HEK293 (cell line): ENCODE measurements at regions not wholly inside any gene's neighbourhood (a gene's known extent, or its start where the extent isn't known, plus 50 kb on each side); places are given as distances from the start of the nearest gene placed in this dataset.

ENCODE experiments used
- CTCF ChIA-PET: fragments of 350-600 bp; formaldehyde crosslinking; extraction: SDS; loops from one replicate; lab custom pipeline; 2021; ENCODE audit warnings: antibody characterized with exemption; lab: Yijun Ruan, JAX
- POLR2A ChIA-PET: fragments of 300-600 bp; formaldehyde crosslinking; extraction: SDS; loops from one replicate; lab custom pipeline; 2020; ENCODE audit warnings: antibody characterized with exemption, inconsistent platforms; lab: Yijun Ruan, JAX
- H3K27ac ChIP-seq: fragments of 200-500 bp; sonication (Bioruptor generic); 2 replicates; pipeline ENCODE4 v1.5.1; 2014; ENCODE audit warnings: low read depth, low read length, control low read depth, inconsistent platforms; ENCODE audit errors: extremely low read depth
- H3K36me3 ChIP-seq, 2 experiments: fragments of 200-500 bp in 1 of 2; sonication (Bioruptor generic) in 1 of 2; 1 replicate in 1 of 2; 2 replicates in 1 of 2; pipeline ENCODE4 v1.5.1; 2014 to 2017; ENCODE audit warnings: inconsistent platforms in 2 of 2, low read length in 2 of 2; ENCODE audit not compliant: control insufficient read depth in 2 of 2, insufficient read depth in 1 of 2
- H3K4me1 ChIP-seq: fragments of 200-500 bp; sonication (Bioruptor generic); 2 replicates; pipeline ENCODE4 v1.5.1; 2014; ENCODE audit warnings: mild to moderate bottlenecking, low read length, inconsistent platforms; ENCODE audit not compliant: control insufficient read depth, insufficient read depth
- H3K4me3 ChIP-seq: 2 replicates; pipeline ENCODE4 v1.5.1; 2011; ENCODE audit warnings: low read depth, mild to moderate bottlenecking, control low read depth, low read length, moderate library complexity
- H3K9me3 ChIP-seq: fragments of 200-500 bp; sonication (Bioruptor generic); 2 replicates; pipeline ENCODE4 v1.5.1; 2014; ENCODE audit warnings: low read depth, low read length, inconsistent platforms; ENCODE audit not compliant: control insufficient read depth, insufficient read depth
- HIC1 ChIP-seq: fragments of 450-650 bp; formaldehyde crosslinking; IDR thresholded peaks from 2 replicates; pipeline ENCODE4 v1.5.1; 2016; ENCODE audit warnings: missing biosample characterization, missing genetic modification characterization
- INSM2 ChIP-seq: fragments of 450-650 bp; formaldehyde crosslinking; IDR thresholded peaks from 2 replicates; pipeline ENCODE4 v1.5.1; 2016; ENCODE audit warnings: missing biosample characterization, missing genetic modification characterization
- OSR2 ChIP-seq: fragments of 450-650 bp; formaldehyde crosslinking; IDR thresholded peaks from 2 replicates; pipeline ENCODE4 v1.5.1; 2016; ENCODE audit warnings: missing biosample characterization, missing genetic modification characterization
- PRDM2 ChIP-seq: fragments of 450-650 bp; formaldehyde crosslinking; IDR thresholded peaks from 2 replicates; pipeline ENCODE4 v1.5.1; 2016; ENCODE audit warnings: missing biosample characterization, missing genetic modification characterization, borderline replicate concordance
- TRIM28 ChIP-seq: IDR thresholded peaks from 2 replicates; pipeline ENCODE4 v1.6.1; 2011; ENCODE audit warnings: low read length, control low read depth, borderline replicate concordance
- ZFP37 ChIP-seq: fragments of 450-650 bp; formaldehyde crosslinking; IDR thresholded peaks from 2 replicates; pipeline ENCODE4 v1.5.1; 2016; ENCODE audit warnings: missing biosample characterization, missing genetic modification characterization
- ZFP69B ChIP-seq: fragments of 450-650 bp; formaldehyde crosslinking; IDR thresholded peaks from 2 replicates; pipeline ENCODE4 v1.5.1; 2016; ENCODE audit warnings: missing biosample characterization, missing genetic modification characterization
- ZNF114 ChIP-seq: fragments of 450-650 bp; formaldehyde crosslinking; IDR thresholded peaks from 2 replicates; pipeline ENCODE4 v1.5.0; 2017; ENCODE audit warnings: missing biosample characterization, missing genetic modification characterization
- ZNF223 ChIP-seq: fragments of 450-650 bp; formaldehyde crosslinking; IDR thresholded peaks from 2 replicates; pipeline ENCODE4 v1.5.1; 2016; ENCODE audit warnings: missing biosample characterization, missing genetic modification characterization
- ZNF274 ChIP-seq, 2 experiments: fragments of 200-500 bp in 1 of 2; fragments of 450-650 bp in 1 of 2; sonication (Bioruptor generic) in 1 of 2; formaldehyde crosslinking in 1 of 2; IDR thresholded peaks; 2 replicates each; pipeline versions ENCODE4 v1.5.1 to v1.6.1; 2014 to 2016; ENCODE audit warnings: borderline replicate concordance in 1 of 2, inconsistent platforms in 1 of 2, low read length in 1 of 2, missing biosample characterization in 1 of 2, missing genetic modification characterization in 1 of 2
- ZNF335 ChIP-seq: fragments of 450-650 bp; formaldehyde crosslinking; conservative IDR thresholded peaks from 2 replicates; pipeline ENCODE4 v1.5.1; 2016; ENCODE audit warnings: missing biosample characterization, missing genetic modification characterization
- ZNF404 ChIP-seq: fragments of 450-650 bp; formaldehyde crosslinking; IDR thresholded peaks from 2 replicates; pipeline ENCODE4 v1.5.1; 2017; ENCODE audit warnings: missing biosample characterization, missing genetic modification characterization
- ZNF518A ChIP-seq: fragments of 450-650 bp; formaldehyde crosslinking; conservative IDR thresholded peaks from 2 replicates; pipeline ENCODE4 v1.5.1; 2016; ENCODE audit warnings: low read depth, missing biosample characterization, missing genetic modification characterization
- ZNF530 ChIP-seq: fragments of 450-650 bp; formaldehyde crosslinking; IDR thresholded peaks from 2 replicates; pipeline ENCODE4 v1.5.1; 2016; ENCODE audit warnings: low read depth, missing biosample characterization, missing genetic modification characterization
- ZNF626 ChIP-seq: fragments of 450-650 bp; sonication (Bioruptor Pico); formaldehyde crosslinking; IDR thresholded peaks from 2 replicates; pipeline ENCODE4 v1.5.1; 2018; ENCODE audit warnings: missing biosample characterization, missing genetic modification characterization, inconsistent platforms
- ZNF629 ChIP-seq: fragments of 450-650 bp; formaldehyde crosslinking; IDR thresholded peaks from 2 replicates; pipeline ENCODE4 v1.5.1; 2017; ENCODE audit warnings: missing biosample characterization, missing genetic modification characterization
- ZNF654 ChIP-seq: fragments of 450-650 bp; formaldehyde crosslinking; IDR thresholded peaks from 2 replicates; pipeline ENCODE4 v1.5.1; 2016; ENCODE audit warnings: low read depth, missing biosample characterization, missing genetic modification characterization
- ZNF658 ChIP-seq: fragments of 450-650 bp; formaldehyde crosslinking; IDR thresholded peaks from 2 replicates; pipeline ENCODE4; 2016; ENCODE audit warnings: missing biosample characterization, missing genetic modification characterization
- ZSCAN23 ChIP-seq: fragments of 450-650 bp; formaldehyde crosslinking; IDR thresholded peaks from 2 replicates; pipeline ENCODE4 v1.5.1; 2016; ENCODE audit warnings: missing biosample characterization, missing genetic modification characterization

GRCh38 chr10:81192221-81192788 is 654.6 kb downstream of the SH2D4B start (continued):
- TF ChIP-seq HIC1 (tag by site-specific recombination) (no peak), ZNF626 (tag by site-specific recombination) (no peak), INSM2 (tag by site-specific recombination) (no peak), ZNF223 (tag by site-specific recombination) (no peak), ZSCAN23 (no peak), PRDM2 (tag by site-specific recombination) (no peak), ZNF654 (no peak), ZNF404 (no peak), ZNF518A (tag by site-specific recombination) (no peak), ZFP69B (tag by site-specific recombination) (no peak), OSR2 (no peak)

GRCh38 chr10:81200801-81201200 is 663.1 kb downstream of the SH2D4B start:
- no peak overlapping the region for H3K27ac ChIP-seq
- H3K9me3 ChIP-seq: no peaks in the 10 kb centered on the region
- H3K36me3 ChIP-seq: no peaks in the 10 kb centered on the region
- ChIA-PET POLR2A (no interaction called here), CTCF (no interaction called here)
- no peaks in the 10 kb centered on the region for H3K4me1 ChIP-seq
- no peak overlapping the region for H3K4me3 ChIP-seq
- no peak for TF ChIP-seq TRIM28
- TF ChIP-seq ZNF335 (tag by site-specific recombination): no peak
- TF ChIP-seq ZNF530 (tag by site-specific recombination): no peak
- TF ChIP-seq ZNF274 (IDR thresholded peaks at IDR 0.05; ENCODE audit: low read length): no peak
- TF ChIP-seq ZNF274 (tag by site-specific recombination; IDR thresholded peaks at IDR 0.05; ENCODE audit: borderline replicate concordance): no peak
- no peak for TF ChIP-seq ZNF658
- TF ChIP-seq ZNF114 (tag by site-specific recombination): no peak
- no peak for TF ChIP-seq ZNF629
- no peak for TF ChIP-seq ZFP37 (tag by site-specific recombination)
